DND-41 (cell line): ENCODE measurements at regions not wholly inside any gene's neighbourhood (a gene's known extent, or its start where the extent isn't known, plus 50 kb on each side); places are given as distances from the start of the nearest gene placed in this dataset.

ENCODE experiments used
- ATAC-seq: fragments of 200-7000 bp; cut with Tn5 transposase; 3 replicates; pipeline ENCODE4 v1.9.1; 2021; ENCODE audit warnings: low read depth; ENCODE audit not compliant: insufficient read depth
- DNase-seq: peaks from one replicate; pipeline ENCODE4 v3.0.0-alpha.2; 2020
- H2AFZ ChIP-seq: 2 replicates; pipeline ENCODE4 v1.6.0; 2012; ENCODE audit warnings: low read depth, low read length
- H3K27ac ChIP-seq: 2 replicates; pipeline ENCODE4 v1.5.1; 2012; ENCODE audit warnings: low read length, inconsistent platforms
- H3K27me3 ChIP-seq: fragments of 200-600 bp; sonication (generic); 2 replicates; pipeline ENCODE4 v1.6.0; 2012; ENCODE audit warnings: low read length, mild to moderate bottlenecking, inconsistent platforms; ENCODE audit not compliant: insufficient read depth, poor library complexity
- H3K36me3 ChIP-seq: 2 replicates; pipeline ENCODE4 v1.5.1; 2012; ENCODE audit warnings: low read length, inconsistent platforms; ENCODE audit not compliant: insufficient read depth
- H3K4me1 ChIP-seq: 2 replicates; pipeline ENCODE4 v1.5.1; 2012; ENCODE audit warnings: mild to moderate bottlenecking, low read length; ENCODE audit not compliant: insufficient read depth
- H3K4me2 ChIP-seq: 2 replicates; pipeline ENCODE4 v1.6.0; 2012; ENCODE audit warnings: mild to moderate bottlenecking, moderate library complexity, low read length, inconsistent platforms; ENCODE audit not compliant: insufficient read depth
- H3K4me3 ChIP-seq, 2 experiments: fragments of 200-600 bp in 1 of 2; shearing (Covaris generic) in 1 of 2; 2 replicates each; pipeline ENCODE4 v1.5.1; 2012 to 2016; ENCODE audit warnings: inconsistent platforms in 2 of 2, low read length in 2 of 2, mild to moderate bottlenecking in 2 of 2, low read depth in 1 of 2, moderate library complexity in 1 of 2
- H3K79me2 ChIP-seq: 2 replicates; pipeline ENCODE4 v1.6.0; 2012; ENCODE audit warnings: low read length, inconsistent platforms; ENCODE audit not compliant: insufficient read depth
- H3K9ac ChIP-seq: 2 replicates; pipeline ENCODE4 v1.6.0; 2012; ENCODE audit warnings: low read depth, mild to moderate bottlenecking, inconsistent platforms, low read length, moderate library complexity
- H3K9me3 ChIP-seq: 2 replicates; pipeline ENCODE4 v1.5.1; 2012; ENCODE audit warnings: low read length, moderate library complexity, mild to moderate bottlenecking, inconsistent platforms; ENCODE audit not compliant: insufficient read depth, severe bottlenecking
- H4K20me1 ChIP-seq: 2 replicates; pipeline ENCODE4 v1.6.0; 2012; ENCODE audit warnings: low read length; ENCODE audit not compliant: insufficient read depth
- CTCF ChIP-seq: IDR thresholded peaks from 2 replicates; pipeline ENCODE4 v1.5.1; 2012; ENCODE audit warnings: borderline replicate concordance, low read length, moderate library complexity, mild to moderate bottlenecking; ENCODE audit not compliant: poor library complexity, severe bottlenecking; ENCODE audit errors: extremely low read depth
- EZH2 ChIP-seq: IDR thresholded peaks from 3 replicates; pipeline ENCODE4 v1.6.1; 2012; ENCODE audit warnings: borderline replicate concordance, low read depth, mild to moderate bottlenecking, moderate library complexity, low read length, inconsistent platforms; ENCODE audit not compliant: severe bottlenecking

DNA sequence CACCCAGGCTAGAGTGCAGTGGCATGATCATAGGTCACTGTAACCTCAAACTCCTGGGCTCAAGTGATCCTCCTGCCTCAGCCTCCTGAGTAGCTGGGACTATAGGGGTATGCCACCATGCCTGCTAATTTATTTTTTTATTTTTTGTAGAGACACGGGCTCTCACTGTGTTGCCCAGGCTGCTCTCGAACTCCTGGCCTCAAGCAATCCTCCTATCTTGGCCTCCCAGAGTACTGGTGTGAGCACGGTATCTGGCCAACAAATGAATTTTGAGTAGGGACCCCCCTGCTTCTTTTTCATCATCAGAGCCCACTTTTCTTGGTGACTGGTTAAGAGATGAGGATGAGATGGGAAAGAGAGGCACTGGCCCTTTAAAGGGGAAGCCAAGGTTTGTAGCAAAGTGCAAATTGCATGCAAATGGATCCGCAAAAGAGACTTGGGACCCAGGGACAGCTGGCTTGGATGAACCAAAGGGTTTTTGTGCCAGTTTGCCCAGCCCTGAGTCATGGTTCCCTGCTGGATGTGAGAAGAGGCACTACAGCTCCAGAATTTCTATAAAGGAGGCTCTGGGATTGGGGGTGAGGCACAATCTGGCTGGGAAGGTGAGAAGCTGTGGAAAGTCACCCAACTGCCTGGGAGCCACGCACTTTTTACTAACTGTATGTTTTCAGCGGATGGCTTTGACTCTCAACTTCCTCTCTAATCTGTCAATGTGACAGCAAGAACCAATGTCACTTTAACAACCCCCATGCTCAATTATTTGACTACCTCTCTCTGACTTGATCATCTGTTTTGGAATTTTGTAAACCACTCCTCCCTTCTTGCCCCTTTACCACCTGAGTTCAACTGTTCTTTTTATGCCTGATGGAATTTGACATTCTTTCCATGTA, 58.7 kb upstream of the RNF24 start:
- ATAC-seq (no peak), DNase-seq (no peak)
- peaks cover 19% of the 10 kb centered on the region for H3K4me1 ChIP-seq
- no peak overlapping the region for H3K4me2 ChIP-seq
- TF ChIP-seq EZH2 (no peak), CTCF (no peak)
- H3K27ac ChIP-seq: no peak overlapping the region; the same call in 1 of the 2 replicates
- H4K20me1 ChIP-seq: no peaks in the 10 kb centered on the region
- H3K27me3 ChIP-seq: no peaks in the 10 kb centered on the region
- H3K9me3 ChIP-seq: no peaks in the 10 kb centered on the region
- no peak overlapping the region for H3K9ac ChIP-seq
- no peak overlapping the region for H3K4me3 ChIP-seq
- H3K36me3 ChIP-seq: no peaks in the 10 kb centered on the region
- no peaks in the 10 kb centered on the region for H3K79me2 ChIP-seq
- no peak overlapping the region for H2AFZ ChIP-seq

DNA sequence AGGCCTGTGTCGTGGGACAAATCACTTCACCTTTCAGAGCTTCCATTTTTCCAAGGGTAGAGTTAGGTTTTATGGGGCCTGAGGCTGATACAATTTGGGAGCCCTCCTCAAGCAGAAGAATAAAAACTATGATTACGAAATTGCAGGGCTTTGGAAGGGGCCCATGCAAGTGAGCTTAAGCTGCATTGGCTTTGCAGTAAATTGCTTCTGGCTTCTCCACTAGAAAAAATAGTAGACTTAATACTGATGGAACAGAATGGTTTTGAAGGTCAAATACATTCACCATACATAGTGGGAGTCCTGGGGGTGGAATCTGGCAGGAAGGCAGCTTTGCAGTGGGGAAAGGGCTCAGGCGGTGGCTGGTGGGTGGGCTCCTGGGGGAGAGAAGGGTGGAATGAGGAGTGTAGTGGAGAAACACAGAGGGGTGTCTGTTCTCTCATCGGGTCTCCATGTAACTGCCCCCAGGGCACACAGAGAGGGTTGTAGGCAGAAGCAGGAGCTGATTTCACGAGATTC, 55.9 kb upstream of the RNF24 start:
- no peak overlapping the region for H3K4me2 ChIP-seq
- H3K36me3 ChIP-seq: no peaks in the 10 kb centered on the region
- H3K27ac ChIP-seq: no peak overlapping the region
- H3K27me3 ChIP-seq: no peaks in the 10 kb centered on the region
- H3K4me1 ChIP-seq: peaks cover 18% of the 10 kb centered on the region
- DNase-seq (no peak), ATAC-seq (no peak)
- H3K9ac ChIP-seq: no peak overlapping the region
- H2AFZ ChIP-seq: no peak overlapping the region
- TF ChIP-seq EZH2 (no peak), CTCF (no peak)
- H3K4me3 ChIP-seq: no peak overlapping the region
- H3K9me3 ChIP-seq: no peaks in the 10 kb centered on the region
- no peaks in the 10 kb centered on the region for H3K79me2 ChIP-seq
- no peaks in the 10 kb centered on the region for H4K20me1 ChIP-seq

DNA sequence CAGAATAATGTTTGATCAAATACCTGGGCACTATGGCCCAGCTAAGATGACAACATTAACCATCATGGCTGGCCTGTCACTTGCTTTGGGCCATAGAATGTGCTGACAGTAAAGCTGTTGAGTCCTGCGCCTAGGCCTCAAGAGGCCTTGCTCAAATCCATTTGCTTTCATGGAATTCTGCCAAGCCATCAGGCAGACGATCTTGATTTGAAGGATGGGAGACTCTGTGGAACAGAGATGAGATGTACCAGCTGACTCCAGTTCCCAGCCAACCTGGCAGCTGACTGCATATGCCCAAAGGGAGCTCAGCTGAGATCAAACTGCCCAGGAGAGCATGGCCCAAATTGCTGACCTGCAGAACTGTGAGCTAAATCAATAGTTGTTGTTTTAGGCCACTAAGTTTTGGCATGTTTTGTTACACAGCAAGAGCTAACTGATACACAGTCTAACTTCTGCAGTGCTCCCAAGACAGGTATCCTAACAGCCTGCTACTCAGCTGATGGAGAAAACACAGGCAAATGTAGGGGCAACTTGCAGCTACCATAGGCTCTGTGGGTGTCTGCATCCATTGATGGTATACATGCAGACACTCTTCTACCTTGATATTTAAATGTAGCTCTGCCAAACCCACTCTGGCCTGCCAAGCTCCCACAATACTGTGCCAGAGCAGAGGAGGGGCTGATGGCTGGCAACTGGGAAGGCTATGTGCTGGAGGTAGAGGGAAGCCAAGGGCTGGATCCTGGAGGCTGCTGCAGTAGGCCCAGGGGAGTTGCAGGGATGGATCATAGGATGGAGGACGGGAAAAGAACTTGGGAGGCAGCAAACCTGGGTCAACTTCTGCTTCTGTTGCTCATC, 55.2 kb upstream of the RNF24 start:
- Histone ChIP-seq H2AFZ (no peak overlapping the region), H3K36me3 (no peaks in the 10 kb centered on the region), H3K27me3 (no peaks in the 10 kb centered on the region), H3K9ac (no peak overlapping the region), H3K4me2 (no peak overlapping the region), H3K4me1 (peaks cover 22% of the 10 kb centered on the region), H4K20me1 (no peaks in the 10 kb centered on the region), H3K79me2 (no peaks in the 10 kb centered on the region), H3K9me3 (no peaks in the 10 kb centered on the region), H3K4me3 (no peak overlapping the region), H3K27ac (no peak overlapping the region)
- no peak for TF ChIP-seq EZH2
- no peak for TF ChIP-seq CTCF
- ATAC-seq (no peak), DNase-seq (no peak)
